ENCODE measurements at regions not wholly inside any gene's neighbourhood (a gene's known extent, or its start where the extent isn't known, plus 50 kb on each side); places are given as distances from the start of the nearest gene placed in this dataset.

GRCh38 chr13:50187352-50188029 lies 172.2 kb downstream of the KCNRG start:
- peaks cover 6% of the 10 kb centered on the region for H3K4me1 Mint-ChIP-seq (ENCODE audit: low read depth)
- no peak for TF ChIP-seq CTCF (IDR thresholded peaks at IDR 0.05)
- intact Hi-C loops (cut with micrococcal nuclease) = no loop called here
- no peaks in the 10 kb centered on the region for H3K9me3 Mint-ChIP-seq
- H3K27me3 Mint-ChIP-seq = peaks cover 4% of the 10 kb centered on the region
- ChIA-PET CTCF (no interaction called here), POLR2A (no interaction called here)
- ATAC-seq (no peak), DNase-seq (no peak)
- H3K36me3 Mint-ChIP-seq (ENCODE audit: low read depth) = no peaks in the 10 kb centered on the region
- H3K27ac Mint-ChIP-seq = no peak overlapping the region
- no peak overlapping the region for H3K4me3 Mint-ChIP-seq

- DNase-seq (no peak), ATAC-seq (no peak)
- H3K36me3 Mint-ChIP-seq (ENCODE audit: low read depth) = no peaks in the 10 kb centered on the region
- no peak for TF ChIP-seq CTCF (IDR thresholded peaks at IDR 0.05)
- no peaks in the 10 kb centered on the region for H3K9me3 Mint-ChIP-seq
- H3K4me1 Mint-ChIP-seq (ENCODE audit: low read depth) = peaks cover 6% of the 10 kb centered on the region
- H3K4me3 Mint-ChIP-seq = no peak overlapping the region
- no peak overlapping the region for H3K27ac Mint-ChIP-seq
- intact Hi-C loops (cut with micrococcal nuclease) = no loop called here
- ChIA-PET CTCF (interaction anchor here (0.6 to 0.9 kb wide), 3 partner anchors 13 to 26 kb away, joined by 3 read pairs; no protein-coding TSS in a partner anchor), POLR2A (no interaction called here)
- peaks cover 4% of the 10 kb centered on the region for H3K27me3 Mint-ChIP-seq
Measured at GRCh38 chr13:50188696-50189095, 173.5 kb downstream of the KCNRG start.

- intact Hi-C loops (cut with micrococcal nuclease) = no loop called here
- no peaks in the 10 kb centered on the region for H3K36me3 Mint-ChIP-seq (ENCODE audit: low read depth)
- no peak for ATAC-seq
- H3K4me1 Mint-ChIP-seq (ENCODE audit: low read depth) = peaks cover 6% of the 10 kb centered on the region
- TF ChIP-seq CTCF (IDR thresholded peaks at IDR 0.05) = peak; percentile 17
- peak; percentile 31 for DNase-seq
- ChIA-PET CTCF (interaction anchor here (0.6 to 1.0 kb wide), 5 partner anchors 12 to 120 kb away, joined by 3 to 4 read pairs (median 3); no protein-coding TSS in a partner anchor), POLR2A (interaction anchor here (0.5 kb wide), 1 partner anchor 1394 kb away, joined by 3 read pairs; no protein-coding TSS in a partner anchor)
- no peaks in the 10 kb centered on the region for H3K9me3 Mint-ChIP-seq
- peaks cover 4% of the 10 kb centered on the region for H3K27me3 Mint-ChIP-seq
- H3K27ac Mint-ChIP-seq = no peak overlapping the region
- H3K4me3 Mint-ChIP-seq = no peak overlapping the region
Measured at GRCh38 chr13:50189450-50189849, 174.2 kb downstream of the KCNRG start.

GRCh38 chr13:50191004-50191403 lies 175.8 kb downstream of the KCNRG start:
- no peak for DNase-seq
- Mint-ChIP-seq H3K36me3 (ENCODE audit: low read depth) (no peaks in the 10 kb centered on the region), H3K4me3 (no peak overlapping the region), H3K27ac (no peak overlapping the region), H3K27me3 (peaks cover 5% of the 10 kb centered on the region), H3K9me3 (no peaks in the 10 kb centered on the region), H3K4me1 (ENCODE audit: low read depth) (peaks cover 5% of the 10 kb centered on the region)
- ATAC-seq = no peak
- intact Hi-C loops (cut with micrococcal nuclease) = no loop called here
- ChIA-PET POLR2A (no interaction called here), CTCF (interaction anchor here (0.6 kb wide), 1 partner anchor 879 kb away, joined by 3 read pairs; no protein-coding TSS in a partner anchor)
- no peak for TF ChIP-seq CTCF (IDR thresholded peaks at IDR 0.05)

- H3K36me3 Mint-ChIP-seq (ENCODE audit: low read depth) = no peaks in the 10 kb centered on the region
- ATAC-seq (no peak), DNase-seq (no peak)
- H3K4me1 Mint-ChIP-seq (ENCODE audit: low read depth) = no peaks in the 10 kb centered on the region
- peaks cover 6% of the 10 kb centered on the region for H3K27me3 Mint-ChIP-seq
- ChIA-PET POLR2A (no interaction called here), CTCF (interaction anchor here (1.1 to 1.2 kb wide), 2 partner anchors 13 to 15 kb away, joined by 3 read pairs; no protein-coding TSS in a partner anchor)
- no peaks in the 10 kb centered on the region for H3K9me3 Mint-ChIP-seq
- H3K4me3 Mint-ChIP-seq = no peak overlapping the region
- intact Hi-C loops (cut with micrococcal nuclease) = no loop called here
- no peak overlapping the region for H3K27ac Mint-ChIP-seq
- TF ChIP-seq CTCF (IDR thresholded peaks at IDR 0.05) = no peak
Measured at GRCh38 chr13:50192272-50192813, 177.1 kb downstream of the KCNRG start.
